PC-9 (cell line): ENCODE measurements at regions not wholly inside any gene's neighbourhood (a gene's known extent, or its start where the extent isn't known, plus 50 kb on each side); places are given as distances from the start of the nearest gene placed in this dataset.

Experiments used
- BruUV-seq: library from RNA; stranded (reverse); fragments of 400-500 nt; replicated peaks from 2 replicates; lab custom pipeline; 2021; lab: Mats Ljungman, UMichigan
- CTCF ChIA-PET: fragments of 300-600 bp; sonication (Branson Sonifier 250); formaldehyde crosslinking; loops from one replicate; lab custom pipeline; 2022; ENCODE audit warnings: antibody characterized with exemption; lab: Charles Lee
- POLR2A ChIA-PET: fragments of 300-600 bp; sonication (Branson Sonifier 250); formaldehyde crosslinking; loops from one replicate; lab custom pipeline; 2022; ENCODE audit warnings: antibody characterized with exemption; ENCODE audit not compliant: unreplicated experiment; lab: Charles Lee
- DNase-seq, 2 experiments: peaks; one replicate each; pipeline versions ENCODE4 v3.0.0 to v3.0.0-alpha.2; 2015 to 2022; ENCODE audit warnings: mixed read lengths in 1 of 2
- H2AFZ ChIP-seq: fragments of 200-600 bp; sonication (generic); 2 replicates; pipeline ENCODE4 v1.8.1; 2017; ENCODE audit warnings: antibody characterized with exemption
- H3F3A ChIP-seq: fragments of 200-600 bp; sonication (generic); 2 replicates; pipeline ENCODE4 v1.8.1; 2017; ENCODE audit warnings: antibody characterized with exemption, mild to moderate bottlenecking, low read depth; ENCODE audit not compliant: insufficient read depth
- H3K27ac ChIP-seq: fragments of 200-600 bp; sonication (generic); 2 replicates; pipeline ENCODE4 v1.6.1; 2016; ENCODE audit warnings: mixed run types
- H3K27me3 ChIP-seq: fragments of 200-600 bp; sonication (generic); 2 replicates; pipeline ENCODE4 v1.6.1; 2016; ENCODE audit warnings: low read depth, mixed run types; ENCODE audit not compliant: insufficient read depth
- H3K36me3 ChIP-seq: fragments of 200-600 bp; sonication (generic); 2 replicates; pipeline ENCODE4 v1.6.1; 2016; ENCODE audit warnings: low read depth, mixed run types
- H3K4me1 ChIP-seq: fragments of 200-600 bp; sonication (generic); replicated peaks from 2 replicates; pipeline ENCODE4 v1.6.1; 2016; ENCODE audit warnings: mixed run types; ENCODE audit not compliant: insufficient read depth
- H3K4me2 ChIP-seq: fragments of 200-600 bp; sonication (generic); 2 replicates; pipeline ENCODE4 v1.6.1; 2017; ENCODE audit warnings: mixed run types
- H3K4me3 ChIP-seq: fragments of 200-600 bp; sonication (generic); 2 replicates; pipeline ENCODE4 v1.6.1; 2016; ENCODE audit warnings: mixed run types
- H3K79me2 ChIP-seq: fragments of 200-600 bp; sonication (generic); 2 replicates; pipeline ENCODE4 v1.6.1; 2017; ENCODE audit warnings: low read depth, mixed run types
- H3K9me2 ChIP-seq: fragments of 200-600 bp; sonication (generic); 2 replicates; pipeline ENCODE4 v1.8.1; 2017; ENCODE audit warnings: mild to moderate bottlenecking; ENCODE audit not compliant: insufficient read depth
- H3K9me3 ChIP-seq: fragments of 200-600 bp; sonication (generic); 2 replicates; pipeline ENCODE4 v1.8.1; 2016; ENCODE audit warnings: low read depth; ENCODE audit not compliant: insufficient read depth
- H4K20me1 ChIP-seq: fragments of 200-600 bp; sonication (generic); 2 replicates; pipeline ENCODE4 v1.8.1; 2017; ENCODE audit not compliant: insufficient read depth
- CTCF ChIP-seq: fragments of 200-600 bp; sonication (generic); conservative IDR thresholded peaks from 2 replicates; pipeline ENCODE4 v1.6.1; 2017; ENCODE audit warnings: mixed run types, antibody characterized with exemption, mild to moderate bottlenecking, moderate library complexity
- EZH2 ChIP-seq: fragments of 200-600 bp; sonication (generic); IDR thresholded peaks from 2 replicates; pipeline ENCODE4 v1.8.0; 2017; ENCODE audit warnings: antibody characterized with exemption, low read depth
- intact Hi-C: fragments of 100-400 bp; cut with micrococcal nuclease; formaldehyde crosslinking; loops from one replicate; pipeline ENCODE4 v1.10.0; 2022; ENCODE audit not compliant: unreplicated experiment

- no peak overlapping the region for H2AFZ ChIP-seq
- ChIA-PET CTCF (interaction anchor here (0.9 to 2.3 kb wide), 3 partner anchors 18 to 75 kb away, joined by 3 to 11 read pairs (median 5); no protein-coding TSS in a partner anchor), POLR2A (interaction anchor here (0.5 to 1.2 kb wide), 9 partner anchors 25 to 1017 kb away, joined by 3 to 14 read pairs (median 4); no protein-coding TSS in a partner anchor)
- H3K36me3 ChIP-seq: no peaks in the 10 kb centered on the region
- H4K20me1 ChIP-seq: no peaks in the 10 kb centered on the region
- TF ChIP-seq EZH2: no peak
- no peak for TF ChIP-seq CTCF
- H3K9me3 ChIP-seq: no peaks in the 10 kb centered on the region
- peaks cover 18% of the 10 kb centered on the region; the same call in 1 of the 2 replicates for H3K79me2 ChIP-seq
- no peaks in the 10 kb centered on the region for H3K27me3 ChIP-seq
- peaks cover 38% of the 10 kb centered on the region for H3K4me1 ChIP-seq
- no peaks in the 10 kb centered on the region for H3K9me2 ChIP-seq
- intact Hi-C loops: loop anchor here (1.0 to 2.0 kb wide), 8 partner anchors 13 to 1462 kb away; no protein-coding TSS in a partner anchor
- peak overlapping the region; percentile 71 for H3K27ac ChIP-seq
- peaks cover 16% of the 10 kb centered on the region for H3F3A ChIP-seq
- BruUV-seq: no TSS peak
- peak; percentile 64 to 99 for DNase-seq
- H3K4me3 ChIP-seq: peak overlapping the region; percentile 22; the same call in 1 of the 2 replicates
- H3K4me2 ChIP-seq: peak overlapping the region; percentile 67
These were observed 134.0 kb upstream of the IL12A start for GRCh38 chr3:159854500-159855124.

GRCh38 chr3:159855599-159856346 lies 132.9 kb upstream of the IL12A start:
- TF ChIP-seq CTCF (no peak), EZH2 (no peak)
- Histone ChIP-seq H3K36me3 (no peaks in the 10 kb centered on the region), H3K9me3 (no peaks in the 10 kb centered on the region), H3K9me2 (no peaks in the 10 kb centered on the region), H3K4me1 (peaks cover 38% of the 10 kb centered on the region), H3K79me2 (peaks cover 18% of the 10 kb centered on the region; the same call in 1 of the 2 replicates), H4K20me1 (no peaks in the 10 kb centered on the region), H3K27ac (no peak overlapping the region; the same call in 1 of the 2 replicates), H3K4me3 (no peak overlapping the region), H2AFZ (no peak overlapping the region), H3K4me2 (0 out of 2 replicates have a peak overlapping the region, but pooled peaks have one; percentile 67), H3K27me3 (no peaks in the 10 kb centered on the region), H3F3A (peaks cover 16% of the 10 kb centered on the region)
- POLR2A ChIA-PET: no interaction called here
- peak in 1 of 2 experiments; percentile 35 for DNase-seq
- intact Hi-C loops: loop anchor here (2.0 kb wide), 1 partner anchor 73 kb away; no protein-coding TSS in a partner anchor
- CTCF ChIA-PET: interaction anchor here (0.6 to 2.3 kb wide), 2 partner anchors 19 to 27 kb away, joined by 3 to 11 read pairs; no protein-coding TSS in a partner anchor
- no TSS peak for BruUV-seq

GRCh38 chr3:159856590-159857104 lies 132.0 kb upstream of the IL12A start:
- H3K4me2 ChIP-seq: no peak overlapping the region
- BruUV-seq: no TSS peak
- no peak for DNase-seq
- no peak overlapping the region for H3K4me3 ChIP-seq
- no peaks in the 10 kb centered on the region for H3K9me2 ChIP-seq
- no peaks in the 10 kb centered on the region for H3K36me3 ChIP-seq
- H3K27me3 ChIP-seq: no peaks in the 10 kb centered on the region
- no peak overlapping the region for H2AFZ ChIP-seq
- CTCF ChIA-PET: no interaction called here
- no peak overlapping the region for H3K27ac ChIP-seq
- intact Hi-C loops: no loop called here
- peaks cover 16% of the 10 kb centered on the region for H3F3A ChIP-seq
- POLR2A ChIA-PET: no interaction called here
- TF ChIP-seq EZH2 (no peak), CTCF (no peak)
- no peaks in the 10 kb centered on the region for H4K20me1 ChIP-seq
- no peaks in the 10 kb centered on the region for H3K9me3 ChIP-seq
- H3K4me1 ChIP-seq: peaks cover 38% of the 10 kb centered on the region
- peaks cover 18% of the 10 kb centered on the region; the same call in 1 of the 2 replicates for H3K79me2 ChIP-seq
